ENCODE measurements at regions not wholly inside any gene's neighbourhood (a gene's known extent, or its start where the extent isn't known, plus 50 kb on each side); places are given as distances from the start of the nearest gene placed in this dataset.

GRCh38 chr4:29243054-29243453 is 1477.1 kb upstream of the PCDH7 start:
- TF ChIP-seq CTCF (IDR thresholded peaks at IDR 0.05): no peak
- TF ChIP-seq POLR2AphosphoS5 (IDR thresholded peaks at IDR 0.05): no peak
